Neural crest cell (in vitro differentiated cells): ENCODE measurements at regions not wholly inside any gene's neighbourhood (a gene's known extent, or its start where the extent isn't known, plus 50 kb on each side); places are given as distances from the start of the nearest gene placed in this dataset.

Experiments used
- DNase-seq: peaks from one replicate; pipeline ENCODE4 v3.0.0; 2021; ENCODE audit warnings: low read depth, mixed read lengths, low spot score
- H3K27ac Mint-ChIP-seq: one replicate; pipeline ENCODE4 v1.8.0; 2021; ENCODE audit warnings: mild to moderate bottlenecking, mixed read lengths; ENCODE audit not compliant: unreplicated experiment
- H3K27me3 Mint-ChIP-seq: 2 replicates; pipeline ENCODE4 v1.8.0; 2021; ENCODE audit warnings: low read depth, mild to moderate bottlenecking, mixed read lengths
- H3K36me3 Mint-ChIP-seq: 2 replicates; pipeline ENCODE4 v1.8.0; 2021; ENCODE audit warnings: low read depth, mild to moderate bottlenecking, mixed read lengths
- H3K4me1 Mint-ChIP-seq: 2 replicates; pipeline ENCODE4 v1.8.0; 2021; ENCODE audit warnings: mixed read lengths
- H3K4me3 Mint-ChIP-seq: one replicate; pipeline ENCODE4 v1.8.0; 2021; ENCODE audit warnings: mild to moderate bottlenecking, mixed read lengths
- H3K9me3 Mint-ChIP-seq: 2 replicates; pipeline ENCODE4 v1.8.0; 2021; ENCODE audit warnings: mixed read lengths
- TF ChIP-seq, protein P1 (sequence below): fragments of 200-600 bp; sonication (generic); conservative IDR thresholded peaks from 2 replicates; pipeline ENCODE4 v1.5.0; 2021; ENCODE audit warnings: antibody characterized with exemption, mild to moderate bottlenecking

DNA sequence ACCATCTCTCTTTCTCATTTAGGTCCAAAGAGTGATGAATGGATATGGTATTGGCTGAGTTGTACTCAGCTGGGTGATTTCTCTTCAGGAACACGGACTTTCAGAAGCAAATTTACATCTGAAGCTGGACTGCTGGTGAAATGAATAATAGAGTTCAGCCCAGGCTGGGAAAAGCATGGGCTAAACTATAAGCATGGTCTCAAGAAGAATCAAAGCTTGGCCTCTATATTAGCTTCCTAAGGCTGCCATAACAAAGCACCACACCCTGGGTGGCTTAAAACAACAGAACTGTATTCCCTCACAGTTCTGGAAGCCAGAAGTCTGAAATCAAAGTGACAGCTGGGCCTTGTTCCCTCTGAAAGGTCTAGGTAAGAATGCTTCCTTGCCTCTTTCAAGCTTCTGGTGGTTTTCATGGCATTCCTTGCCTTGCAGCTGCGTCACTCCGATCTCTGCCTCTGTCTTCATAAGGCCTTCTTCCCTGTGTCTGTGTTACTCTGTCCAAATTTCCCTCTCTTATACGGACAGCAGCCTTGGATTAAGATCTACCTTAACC is 89.8 kb upstream of the CES5A start:
- TF ChIP-seq, protein P1, sequence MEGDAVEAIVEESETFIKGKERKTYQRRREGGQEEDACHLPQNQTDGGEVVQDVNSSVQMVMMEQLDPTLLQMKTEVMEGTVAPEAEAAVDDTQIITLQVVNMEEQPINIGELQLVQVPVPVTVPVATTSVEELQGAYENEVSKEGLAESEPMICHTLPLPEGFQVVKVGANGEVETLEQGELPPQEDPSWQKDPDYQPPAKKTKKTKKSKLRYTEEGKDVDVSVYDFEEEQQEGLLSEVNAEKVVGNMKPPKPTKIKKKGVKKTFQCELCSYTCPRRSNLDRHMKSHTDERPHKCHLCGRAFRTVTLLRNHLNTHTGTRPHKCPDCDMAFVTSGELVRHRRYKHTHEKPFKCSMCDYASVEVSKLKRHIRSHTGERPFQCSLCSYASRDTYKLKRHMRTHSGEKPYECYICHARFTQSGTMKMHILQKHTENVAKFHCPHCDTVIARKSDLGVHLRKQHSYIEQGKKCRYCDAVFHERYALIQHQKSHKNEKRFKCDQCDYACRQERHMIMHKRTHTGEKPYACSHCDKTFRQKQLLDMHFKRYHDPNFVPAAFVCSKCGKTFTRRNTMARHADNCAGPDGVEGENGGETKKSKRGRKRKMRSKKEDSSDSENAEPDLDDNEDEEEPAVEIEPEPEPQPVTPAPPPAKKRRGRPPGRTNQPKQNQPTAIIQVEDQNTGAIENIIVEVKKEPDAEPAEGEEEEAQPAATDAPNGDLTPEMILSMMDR: no peak
- Mint-ChIP-seq H3K27ac (no peak overlapping the region), H3K4me1 (no peaks in the 10 kb centered on the region), H3K36me3 (no peaks in the 10 kb centered on the region), H3K4me3 (no peak overlapping the region), H3K9me3 (no peaks in the 10 kb centered on the region), H3K27me3 (peaks cover 16% of the 10 kb centered on the region)
- DNase-seq: no peak

DNA sequence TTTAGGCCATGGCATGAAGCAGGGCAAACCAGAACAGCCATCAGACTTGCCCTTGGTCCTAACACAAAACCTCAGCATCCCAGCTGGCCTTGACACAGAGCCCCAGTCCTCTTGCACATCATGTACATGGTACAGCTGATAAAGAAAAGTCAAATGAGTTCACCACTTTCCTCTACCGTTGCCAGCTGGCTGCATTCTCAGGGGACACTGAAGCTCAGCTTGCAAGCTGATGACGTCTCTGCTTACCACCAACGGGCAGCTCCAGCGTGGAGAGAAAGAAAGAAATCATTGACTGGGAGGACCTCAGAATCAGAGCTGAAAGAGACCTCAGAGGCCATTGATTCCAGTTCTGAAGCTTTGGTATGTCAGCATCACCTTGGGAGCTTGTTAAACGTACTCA is 80.7 kb upstream of the CES5A start:
- H3K27ac Mint-ChIP-seq: no peak overlapping the region
- TF ChIP-seq, protein P1: no peak
- no peaks in the 10 kb centered on the region for H3K36me3 Mint-ChIP-seq
- peaks cover 7% of the 10 kb centered on the region for H3K27me3 Mint-ChIP-seq
- peaks cover 5% of the 10 kb centered on the region for H3K9me3 Mint-ChIP-seq
- H3K4me3 Mint-ChIP-seq: no peak overlapping the region
- H3K4me1 Mint-ChIP-seq: no peaks in the 10 kb centered on the region
- no peak for DNase-seq

DNA sequence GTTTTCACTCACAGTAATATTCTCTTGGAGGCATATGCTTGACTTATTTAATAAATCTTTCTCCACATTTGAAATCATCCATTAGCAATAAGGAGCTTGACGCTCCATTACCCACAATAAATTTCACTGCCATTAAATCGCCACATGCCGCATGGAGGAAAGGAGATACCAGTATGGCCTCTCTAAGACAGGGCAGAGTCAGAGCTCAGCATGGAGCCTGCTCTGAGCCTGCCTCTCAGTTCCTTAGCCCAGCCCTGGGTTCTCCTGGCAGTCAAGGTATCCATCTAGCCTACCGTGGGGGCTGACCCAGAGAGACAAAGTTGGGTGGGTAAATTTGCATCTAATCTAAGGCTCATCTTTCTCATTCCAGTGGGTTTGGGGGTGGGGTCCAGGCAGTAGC is 80.3 kb upstream of the CES5A start:
- H3K4me1 Mint-ChIP-seq: no peaks in the 10 kb centered on the region
- no peak for DNase-seq
- peaks cover 8% of the 10 kb centered on the region for H3K27me3 Mint-ChIP-seq
- no peak overlapping the region for H3K4me3 Mint-ChIP-seq
- no peak overlapping the region for H3K27ac Mint-ChIP-seq
- H3K9me3 Mint-ChIP-seq: peaks cover 7% of the 10 kb centered on the region
- TF ChIP-seq, protein P1: no peak
- peaks cover under 1% of the 10 kb centered on the region for H3K36me3 Mint-ChIP-seq

DNA sequence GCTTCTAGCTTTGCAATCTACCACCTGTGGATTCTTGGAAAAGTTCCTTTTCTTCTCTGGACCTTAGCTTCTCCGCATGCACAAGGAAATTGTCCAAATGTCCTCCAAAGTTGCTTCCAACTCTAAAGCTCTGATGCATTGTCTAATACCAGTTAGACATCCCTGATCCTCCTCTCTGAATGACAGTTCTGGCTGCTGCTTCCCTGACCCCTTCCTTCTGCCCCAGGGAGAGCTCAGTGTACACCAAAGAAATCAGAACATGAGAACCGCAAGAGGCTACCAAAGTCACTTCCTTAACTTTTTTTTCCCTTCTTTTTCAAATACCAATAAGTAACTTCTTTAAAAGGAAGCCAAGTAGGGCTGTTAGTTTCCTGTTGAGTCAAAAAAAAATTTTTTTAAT is 79.7 kb upstream of the CES5A start:
- peaks cover 8% of the 10 kb centered on the region for H3K9me3 Mint-ChIP-seq
- no peak overlapping the region for H3K4me3 Mint-ChIP-seq
- no peak overlapping the region for H3K27ac Mint-ChIP-seq
- DNase-seq: no peak
- H3K4me1 Mint-ChIP-seq: no peaks in the 10 kb centered on the region
- TF ChIP-seq, protein P1: no peak
- H3K27me3 Mint-ChIP-seq: peaks cover 9% of the 10 kb centered on the region
- peaks cover 3% of the 10 kb centered on the region for H3K36me3 Mint-ChIP-seq

DNA sequence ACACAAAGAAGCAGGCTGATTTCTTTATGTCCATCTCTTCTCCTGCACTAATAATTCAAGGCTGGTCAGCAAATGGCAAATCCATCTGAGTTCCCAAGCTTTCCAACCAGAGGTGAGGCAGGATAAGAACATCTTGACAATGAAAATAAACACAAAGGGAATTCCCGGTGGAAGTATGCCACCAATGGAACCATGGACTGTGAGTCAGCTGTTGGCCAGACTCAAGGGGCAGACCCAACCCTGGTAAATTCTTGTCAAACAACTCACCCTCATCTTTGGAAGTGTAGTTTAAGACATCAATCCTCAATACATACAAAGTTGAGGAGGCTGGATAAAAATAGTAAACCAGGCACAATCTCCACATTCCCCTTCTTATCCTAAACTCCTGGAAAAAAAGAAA is 74.3 kb upstream of the CES5A start:
- peaks cover 3% of the 10 kb centered on the region for H3K36me3 Mint-ChIP-seq
- no peak overlapping the region for H3K4me3 Mint-ChIP-seq
- no peaks in the 10 kb centered on the region for H3K4me1 Mint-ChIP-seq
- peaks cover 15% of the 10 kb centered on the region for H3K27me3 Mint-ChIP-seq
- no peak overlapping the region for H3K27ac Mint-ChIP-seq
- peaks cover 9% of the 10 kb centered on the region for H3K9me3 Mint-ChIP-seq
- TF ChIP-seq, protein P1: no peak
- DNase-seq: no peak
